Suprapubic skin (tissue), 4 donors: ENCODE measurements at regions not wholly inside any gene's neighbourhood (a gene's known extent, or its start where the extent isn't known, plus 50 kb on each side); places are given as distances from the start of the nearest gene placed in this dataset.

Source experiments
- DNase-seq, 2 donors: peaks; one replicate each; pipeline ENCODE4 v3.0.0-alpha.2; 2019; ENCODE audit warnings: low spot score in 2 of 2
- H3K27ac ChIP-seq: fragments of 200-600 bp; sonication (generic); one replicate; pipeline ENCODE4 v1.5.1; 2019
- H3K27me3 ChIP-seq: fragments of 200-600 bp; sonication (generic); one replicate; pipeline ENCODE4 v1.5.1; 2019
- H3K36me3 ChIP-seq: fragments of 200-600 bp; sonication (generic); one replicate; pipeline ENCODE4 v1.5.1; 2019
- H3K4me1 ChIP-seq: fragments of 200-600 bp; sonication (generic); one replicate; pipeline ENCODE4 v1.5.1; 2019
- H3K4me3 ChIP-seq: fragments of 200-600 bp; sonication (generic); one replicate; pipeline ENCODE4 v1.5.1; 2019; ENCODE audit warnings: mild to moderate bottlenecking
- H3K9me3 ChIP-seq: fragments of 200-600 bp; sonication (generic); one replicate; pipeline ENCODE4 v1.5.1; 2019
- CTCF ChIP-seq, 2 donors: fragments of 200-600 bp in 1 of 2; fragments of 450-650 bp in 1 of 2; sonication (generic) in 1 of 2; IDR thresholded peaks; one replicate each; pipeline ENCODE4 v1.5.1; 2016 to 2019; ENCODE audit warnings: antibody characterized with exemption in 2 of 2, mild to moderate bottlenecking in 1 of 2, moderate library complexity in 1 of 2
- EP300 ChIP-seq: sonication (generic); formaldehyde crosslinking; IDR thresholded peaks from one replicate; pipeline ENCODE4 v1.6.1; 2017; ENCODE audit warnings: antibody characterized with exemption
- POLR2A ChIP-seq, 2 donors: fragments of 450-650 bp; IDR thresholded peaks; one replicate each; pipeline ENCODE4 v1.6.1; 2017; ENCODE audit warnings: antibody characterized with exemption in 2 of 2, mild to moderate bottlenecking in 2 of 2, moderate library complexity in 2 of 2
- POLR2AphosphoS5 ChIP-seq, 3 donors: sonication (generic); formaldehyde crosslinking; IDR thresholded peaks; one replicate each; pipeline ENCODE4 v1.6.1; 2017; ENCODE audit warnings: antibody characterized with exemption in 3 of 3
- WGBS: methylation state at CpG from one replicate; pipeline ENCODE4 v1.1.5; 2018; 5-methylcytosine and 5-hydroxymethylcytosine counted together

- H3K27me3 ChIP-seq: no peaks in the 10 kb centered on the region
- WGBS: 95% methylated on average over 3 of the region's 3 CpGs
- no peaks in the 10 kb centered on the region for H3K36me3 ChIP-seq
- no peak for TF ChIP-seq POLR2A (IDR thresholded peaks at IDR 0.05)
- no peaks in the 10 kb centered on the region for H3K4me1 ChIP-seq
- no peak for DNase-seq
- H3K27ac ChIP-seq: no peak overlapping the region
- no peaks in the 10 kb centered on the region for H3K9me3 ChIP-seq
- H3K4me3 ChIP-seq: no peak overlapping the region
Observed at GRCh38 chr14:63781686-63782085, 53.8 kb upstream of the SGPP1 start.

- Histone ChIP-seq H3K27ac (no peak overlapping the region), H3K27me3 (peaks cover 7% of the 10 kb centered on the region), H3K9me3 (no peaks in the 10 kb centered on the region), H3K36me3 (no peaks in the 10 kb centered on the region), H3K4me1 (no peaks in the 10 kb centered on the region), H3K4me3 (no peak overlapping the region)
- TF ChIP-seq POLR2AphosphoS5 (IDR thresholded peaks at IDR 0.05) (no peak), CTCF (IDR thresholded peaks at IDR 0.05) (no peak), EP300 (no peak), POLR2A (IDR thresholded peaks at IDR 0.05) (no peak)
- WGBS: 89% methylated on average over 9 of the region's 9 CpGs
- DNase-seq: no peak
Observed at GRCh38 chr14:63782683-63783389, 55.0 kb upstream of the SGPP1 start.

GRCh38 chr14:63788011-63788933 lies 60.4 kb upstream of the SGPP1 start:
- no peaks in the 10 kb centered on the region for H3K4me1 ChIP-seq
- H3K36me3 ChIP-seq: no peaks in the 10 kb centered on the region
- TF ChIP-seq POLR2A (IDR thresholded peaks at IDR 0.05): no peak
- TF ChIP-seq POLR2AphosphoS5 (IDR thresholded peaks at IDR 0.05): no peak
- no peak for TF ChIP-seq EP300
- no peak for TF ChIP-seq CTCF (IDR thresholded peaks at IDR 0.05)
- DNase-seq: no peak
- H3K4me3 ChIP-seq: no peak overlapping the region
- H3K27me3 ChIP-seq: peaks cover 8% of the 10 kb centered on the region
- 56% methylated on average over 17 of the region's 26 CpGs for WGBS
- H3K9me3 ChIP-seq: no peaks in the 10 kb centered on the region
- no peak overlapping the region for H3K27ac ChIP-seq

GRCh38 chr14:63793376-63793775 lies 59.4 kb upstream of the SYNE2 start:
- H3K4me3 ChIP-seq: no peak overlapping the region
- no peaks in the 10 kb centered on the region for H3K27me3 ChIP-seq
- no peak for DNase-seq
- 61% methylated on average over 4 of the region's 4 CpGs for WGBS
- H3K4me1 ChIP-seq: no peaks in the 10 kb centered on the region
- TF ChIP-seq EP300 (no peak), POLR2A (IDR thresholded peaks at IDR 0.05) (no peak), POLR2AphosphoS5 (IDR thresholded peaks at IDR 0.05) (no peak), CTCF (IDR thresholded peaks at IDR 0.05) (no peak)
- H3K36me3 ChIP-seq: no peaks in the 10 kb centered on the region
- no peaks in the 10 kb centered on the region for H3K9me3 ChIP-seq
- H3K27ac ChIP-seq: no peak overlapping the region

- Histone ChIP-seq H3K4me1 (peaks cover 5% of the 10 kb centered on the region), H3K36me3 (no peaks in the 10 kb centered on the region), H3K4me3 (no peak overlapping the region), H3K9me3 (no peaks in the 10 kb centered on the region), H3K27ac (no peak overlapping the region), H3K27me3 (no peaks in the 10 kb centered on the region)
- no peak for DNase-seq
- TF ChIP-seq EP300: no peak
- WGBS: 50% methylated on average over 2 of the region's 2 CpGs
Observed at GRCh38 chr14:63795532-63795931, 57.3 kb upstream of the SYNE2 start.

GRCh38 chr14:63800083-63800482 lies 52.7 kb upstream of the SYNE2 start:
- H3K27ac ChIP-seq: no peak overlapping the region
- peak overlapping the region; percentile 14 for H3K4me3 ChIP-seq
- H3K36me3 ChIP-seq: no peaks in the 10 kb centered on the region
- 56% methylated on average over 2 of the region's 2 CpGs for whole genome bisulfite sequencing
- TF ChIP-seq CTCF (IDR thresholded peaks at IDR 0.05) (no peak), EP300 (no peak), POLR2AphosphoS5 (IDR thresholded peaks at IDR 0.05) (no peak), POLR2A (IDR thresholded peaks at IDR 0.05) (no peak)
- no peak for DNase-seq
- peaks cover 5% of the 10 kb centered on the region for H3K4me1 ChIP-seq
- H3K9me3 ChIP-seq: no peaks in the 10 kb centered on the region
- H3K27me3 ChIP-seq: no peaks in the 10 kb centered on the region
